ENCODE measurements at regions not wholly inside any gene's neighbourhood (a gene's known extent, or its start where the extent isn't known, plus 50 kb on each side); places are given as distances from the start of the nearest gene placed in this dataset.

- TF ChIP-seq CTCF (IDR thresholded peaks at IDR 0.05; ENCODE audit: low read depth, low read length) (no peak), EZH2phosphoT487 (IDR thresholded peaks at IDR 0.05; ENCODE audit: low read depth) (no peak)
These were observed 88.7 kb downstream of the ASCL1 start for GRCh38 chr12:103046154-103046553.

All from OCI-LY3 (cell line).